Activated CD4-positive, alpha-beta T cell treated with anti-CD3 and anti-CD28 coated beads, Interleukin-2, amount 50 U/mL, for 1 hour (primary cell): ENCODE measurements at regions not wholly inside any gene's neighbourhood (a gene's known extent, or its start where the extent isn't known, plus 50 kb on each side); places are given as distances from the start of the nearest gene placed in this dataset.
"Not testable (repeated sequence)": the region's sequence is repeated elsewhere in the genome, so short reads cannot be mapped to it uniquely, and the experiment has no call there.

Experiments
- DNase-seq: peaks from one replicate; pipeline ENCODE4 v3.0.0-alpha.2; 2020

DNA sequence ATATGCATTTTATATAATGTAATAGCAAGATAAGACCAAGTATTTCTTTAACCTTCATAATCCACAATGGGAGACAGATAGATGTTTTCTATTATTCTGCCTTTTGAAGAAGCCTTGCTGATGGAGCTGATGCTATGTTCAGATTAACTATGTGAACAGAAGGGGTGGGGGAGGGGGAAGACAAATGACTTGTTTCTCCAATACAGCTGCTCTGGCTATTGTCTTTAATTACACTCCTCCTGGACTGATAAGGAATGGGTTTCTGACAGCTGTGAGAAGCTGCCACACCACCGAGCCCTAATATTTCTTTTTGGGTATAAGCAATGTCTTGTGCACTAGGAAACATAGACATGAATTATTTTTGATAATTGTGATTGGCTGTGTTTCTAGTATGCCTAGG, 62.0 kb downstream of the CAVIN4 start:
- no peak for DNase-seq

DNA sequence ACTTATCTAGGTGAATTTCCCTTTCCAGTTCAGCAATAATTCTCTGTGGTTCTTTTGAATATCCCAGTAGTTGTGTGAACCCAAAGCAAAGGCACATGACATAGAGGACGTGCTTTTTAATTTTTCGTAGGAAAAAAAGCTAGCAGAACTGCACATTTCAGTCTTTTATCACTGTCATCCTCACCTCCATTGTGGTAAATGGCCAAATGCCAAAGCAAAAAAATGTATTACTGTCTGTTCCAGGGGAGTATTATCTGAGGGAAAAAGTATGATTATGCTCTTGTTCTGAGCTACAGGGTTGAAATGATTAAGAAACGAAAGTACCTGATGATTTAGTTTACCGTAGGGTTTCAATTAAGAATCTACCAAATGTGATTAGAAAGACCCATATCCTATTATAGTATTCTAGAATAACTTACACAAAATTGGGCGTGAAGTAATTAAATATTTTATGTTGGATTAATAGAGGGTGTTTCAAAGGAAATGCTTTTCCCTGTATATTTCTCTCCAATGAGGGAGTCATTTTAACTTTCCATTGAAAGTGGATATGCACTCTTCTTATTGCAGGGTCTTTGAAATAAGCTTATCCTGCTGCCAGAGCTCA, 62.7 kb downstream of the CAVIN4 start:
- no peak for DNase-seq

DNA sequence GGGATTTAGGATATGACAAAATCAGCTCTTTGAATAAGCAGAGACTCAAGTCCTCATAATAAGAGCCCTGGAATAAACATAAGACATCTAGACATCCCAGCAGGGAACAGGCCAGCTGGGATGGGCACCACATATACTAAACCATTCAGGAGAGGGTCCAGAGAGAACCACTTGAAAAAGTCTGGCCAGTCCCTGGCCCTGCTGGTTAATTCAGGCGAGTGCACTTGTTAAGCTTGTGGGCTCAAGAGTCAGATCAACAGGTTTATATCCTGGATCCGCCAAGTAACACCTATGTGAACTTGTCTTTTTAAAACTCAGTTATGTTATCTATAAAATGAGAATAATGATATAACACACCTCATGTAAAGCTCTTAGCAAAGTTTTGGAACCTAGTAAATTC, 63.3 kb downstream of the CAVIN4 start:
- no peak for DNase-seq

DNA sequence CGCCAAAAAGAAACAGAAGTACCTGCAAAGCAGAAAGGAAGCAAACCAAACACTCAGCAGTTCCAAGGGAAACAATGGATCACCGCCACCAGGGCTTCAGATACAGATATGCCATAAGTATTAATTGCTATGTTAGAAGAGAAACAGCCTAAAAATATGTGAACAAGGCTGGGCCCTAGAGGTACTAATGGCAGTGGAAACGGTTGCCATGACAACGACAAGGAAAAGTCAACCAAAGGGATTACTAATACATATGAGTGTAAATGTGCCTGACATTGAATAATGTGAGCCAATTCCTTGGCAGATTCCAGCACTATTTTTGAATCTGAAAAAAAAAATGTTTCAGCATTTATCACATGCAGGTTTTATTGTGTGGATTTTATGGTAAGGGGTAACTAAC, 75.0 kb downstream of the CAVIN4 start:
- no peak for DNase-seq

- DNase-seq = no peak
Observed at GRCh38 chr9:100653643-100654334, 75.9 kb downstream of the CAVIN4 start.

- not testable (repeated sequence) for DNase-seq
Observed at GRCh38 chr9:100656851-100657250, 79.0 kb downstream of the CAVIN4 start.

DNA sequence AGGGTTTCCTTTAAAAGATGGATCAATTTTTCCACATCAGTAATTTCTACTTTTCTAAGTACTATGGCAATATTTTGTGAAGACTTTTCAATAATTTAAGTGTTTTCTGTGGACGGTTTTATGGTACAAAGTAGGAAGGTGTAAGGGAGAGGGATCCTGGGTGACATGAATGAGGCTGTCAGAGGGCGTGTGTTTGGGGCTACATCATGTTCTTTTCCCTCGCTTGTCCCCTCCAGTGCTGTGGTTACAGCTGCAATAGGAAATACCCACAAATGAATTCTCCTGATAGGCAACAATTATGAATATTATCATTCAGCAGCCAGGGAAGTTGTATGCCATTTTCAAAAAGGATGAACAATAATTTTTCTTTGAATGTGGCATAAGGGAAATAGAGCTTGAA, 83.8 kb downstream of the CAVIN4 start:
- DNase-seq = no peak

DNA sequence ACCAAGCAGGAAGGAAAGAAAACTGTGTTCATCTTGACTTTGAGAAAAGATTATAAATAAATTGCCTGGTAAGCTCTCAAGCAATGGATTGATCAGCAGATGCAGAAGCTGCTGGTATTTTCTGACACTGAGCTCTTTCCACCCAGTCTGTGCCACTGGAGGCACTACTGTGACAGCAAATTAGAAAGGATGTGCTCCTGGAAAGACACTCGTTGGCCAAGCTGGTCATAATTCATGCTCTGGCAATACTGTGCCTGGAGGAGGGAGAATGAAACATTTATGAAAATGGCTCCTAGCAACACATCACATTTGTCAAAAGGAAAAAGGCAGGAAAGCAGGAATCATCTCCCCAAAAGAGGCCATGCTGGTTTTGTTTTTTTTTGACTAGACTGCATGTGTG, 84.2 kb downstream of the CAVIN4 start:
- no peak for DNase-seq

DNA sequence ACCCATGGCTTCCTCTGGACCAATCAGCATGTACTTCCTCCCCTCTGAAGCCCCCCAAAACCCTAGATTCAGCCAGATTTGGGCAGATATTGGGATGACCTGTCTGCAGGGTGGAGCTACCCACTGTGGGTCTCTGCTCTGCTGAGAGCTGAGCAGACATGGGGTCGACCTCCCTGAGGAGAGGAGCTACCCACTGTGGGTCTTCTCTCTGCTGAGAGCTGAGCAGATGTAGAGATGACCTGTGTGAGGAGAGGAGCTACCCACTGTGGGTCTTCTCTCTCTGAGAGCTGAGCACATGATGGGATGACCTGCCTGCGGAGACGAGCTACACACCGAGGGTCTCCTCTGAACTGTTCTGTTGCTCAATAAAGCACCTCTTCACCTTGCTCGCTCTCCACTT, 89.6 kb downstream of the CAVIN4 start:
- no peak for DNase-seq

DNA sequence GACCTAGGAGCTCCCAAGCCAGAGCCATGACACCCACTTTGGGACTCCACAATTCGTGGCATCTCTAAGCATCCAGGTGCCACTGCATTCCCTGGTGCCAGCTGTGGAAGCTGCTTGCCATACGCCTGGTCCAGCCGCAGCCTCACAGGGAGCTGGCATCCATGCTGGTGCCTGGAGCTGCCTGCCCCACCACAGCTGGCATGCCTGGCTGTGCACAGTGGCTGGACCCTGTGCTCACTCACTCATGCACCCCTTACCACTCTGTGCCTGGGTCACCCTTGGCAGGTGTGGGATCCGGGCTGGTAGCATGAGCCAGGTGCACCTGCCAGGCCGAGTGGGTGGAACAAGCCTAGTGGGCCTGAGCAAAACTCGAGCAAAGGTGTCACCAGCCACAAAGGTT, 90.1 kb downstream of the CAVIN4 start:
- DNase-seq = no peak

- DNase-seq = no peak
Observed at GRCh38 chr9:100669968-100670367, 92.1 kb downstream of the CAVIN4 start.

DNA sequence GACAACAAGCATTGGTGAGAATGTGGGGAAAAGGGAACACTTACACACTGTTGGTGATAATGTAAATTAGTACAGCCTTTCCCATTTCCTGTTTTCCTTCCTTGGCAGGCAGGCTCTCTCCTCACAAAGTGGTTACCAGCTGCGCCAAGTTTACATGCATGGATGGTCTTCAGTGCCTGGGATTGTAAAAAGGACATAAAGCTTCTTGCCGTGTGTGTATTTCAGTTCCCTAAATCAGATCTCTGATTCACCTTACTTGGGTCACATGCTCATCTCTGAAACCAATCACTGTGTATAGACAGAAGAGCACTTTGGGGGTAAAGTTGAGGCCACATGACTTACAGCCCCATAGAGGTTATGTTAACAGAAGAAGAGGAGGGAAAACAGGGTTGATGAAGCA, 92.8 kb downstream of the CAVIN4 start:
- DNase-seq = no peak

DNA sequence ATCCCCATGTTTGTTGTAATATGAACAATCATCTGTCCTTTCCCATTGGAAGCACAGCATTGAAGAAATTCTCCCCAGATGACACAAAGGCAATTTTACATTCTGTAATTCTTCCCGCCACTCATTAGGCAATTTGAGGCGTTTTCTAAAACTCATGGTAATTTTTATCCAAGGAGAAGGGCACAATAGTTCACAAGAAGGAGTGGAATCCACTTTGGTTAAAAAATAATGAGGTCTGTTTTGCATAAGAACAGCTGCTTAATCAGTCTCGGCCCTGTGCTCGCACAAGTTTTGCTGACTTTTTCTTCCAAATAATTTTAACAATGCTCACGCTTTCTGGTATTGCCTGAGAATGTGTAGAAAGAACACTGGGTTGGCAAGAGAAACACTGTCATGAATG, 94.0 kb downstream of the CAVIN4 start:
- no peak for DNase-seq

DNA sequence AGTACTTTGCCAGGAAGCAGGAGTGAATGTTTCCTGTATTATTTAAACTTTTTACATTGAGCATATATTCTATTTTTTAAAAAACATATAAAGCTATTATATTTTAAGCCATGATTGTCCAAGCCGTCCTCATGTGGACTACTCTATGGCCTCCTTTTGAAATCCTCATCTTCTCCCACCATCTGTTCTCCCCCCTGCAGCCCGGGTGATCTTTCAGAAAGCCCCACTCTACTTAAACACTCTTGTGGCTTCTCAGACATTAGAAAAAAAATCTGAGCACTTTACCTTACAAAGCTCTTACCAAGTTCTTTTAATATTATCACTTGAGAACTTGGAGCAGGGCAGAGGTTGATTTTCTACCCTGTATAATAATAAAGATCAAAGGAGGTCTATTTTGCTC, 95.4 kb downstream of the CAVIN4 start:
- no peak for DNase-seq

DNA sequence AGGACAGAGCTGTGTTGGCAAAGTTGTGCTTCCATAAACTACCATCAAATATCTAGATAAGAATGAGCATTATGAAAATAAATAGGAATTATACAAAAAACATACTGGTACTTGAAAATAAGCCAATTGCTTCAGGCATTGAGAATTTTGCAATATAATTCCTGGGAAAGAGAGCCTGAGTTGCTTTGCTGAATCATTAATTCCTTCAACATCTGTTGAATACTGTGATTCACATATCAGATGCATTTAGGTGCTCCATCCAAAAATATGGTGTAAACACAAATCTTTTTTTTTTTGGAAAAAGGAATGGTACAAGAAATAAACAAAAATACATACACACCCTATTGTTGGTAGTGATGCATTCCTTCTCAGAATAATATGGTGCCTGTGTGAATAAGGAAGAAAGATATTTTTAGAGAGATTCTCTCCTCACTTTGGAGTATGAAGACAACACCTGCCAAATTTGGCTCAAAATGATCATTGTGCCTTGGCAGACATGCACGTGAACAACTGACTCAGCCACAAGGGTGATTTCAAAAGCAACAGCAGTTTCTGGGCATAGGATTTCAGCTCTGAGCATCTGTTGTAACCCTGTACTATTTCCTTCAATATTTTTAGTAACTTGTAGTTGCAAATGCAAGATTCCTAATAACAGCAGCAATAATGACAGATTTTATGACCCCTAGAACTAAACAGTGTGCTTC, 96.7 kb downstream of the CAVIN4 start:
- no peak for DNase-seq

DNA sequence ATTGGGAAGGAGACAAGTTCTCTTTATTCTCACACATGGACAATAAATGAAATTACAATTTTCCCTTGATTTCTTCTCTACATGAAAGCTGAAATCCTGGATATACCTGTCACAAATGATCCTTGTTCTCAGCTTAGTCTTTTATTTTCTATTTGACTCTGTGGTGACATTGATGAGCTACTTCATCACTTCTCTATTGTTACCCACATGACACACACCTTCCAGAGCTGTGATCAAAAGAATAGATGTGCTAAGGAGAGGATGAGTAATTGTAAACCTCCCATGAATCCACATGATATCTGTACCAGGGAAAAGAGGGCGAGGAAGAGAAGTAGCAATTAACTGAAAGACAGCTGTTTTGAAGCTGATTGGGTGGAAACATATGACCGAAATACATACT, 102.0 kb downstream of the CAVIN4 start:
- DNase-seq = no peak

GRCh38 chr9:100686420-100686819, 108.5 kb downstream of the CAVIN4 start:
- no peak for DNase-seq

GRCh38 chr9:100689635-100690034, 111.8 kb downstream of the CAVIN4 start:
- DNase-seq = no peak

- no peak for DNase-seq
Observed at GRCh38 chr9:100690438-100690837, 112.6 kb downstream of the CAVIN4 start.

GRCh38 chr9:100697339-100697738, 119.5 kb downstream of the CAVIN4 start:
- no peak for DNase-seq

DNA sequence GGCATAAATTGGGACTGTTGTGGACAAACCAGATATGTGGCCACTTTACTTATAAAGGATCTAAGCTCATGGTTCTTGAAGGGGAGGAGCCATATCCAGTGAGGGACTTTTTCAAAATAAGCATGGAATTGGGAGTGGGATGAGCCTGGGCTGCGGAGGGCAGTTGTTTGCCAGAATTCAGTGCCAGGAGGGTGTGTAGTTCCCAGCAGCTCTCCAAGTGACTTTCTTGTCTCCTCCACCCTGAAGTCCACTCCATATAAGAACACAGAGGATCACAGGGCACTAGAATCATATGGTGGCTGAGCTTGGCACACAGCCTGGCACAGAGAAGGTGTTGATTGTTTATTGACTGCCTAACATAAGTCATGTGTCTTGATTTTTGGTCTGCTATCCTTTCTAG, 121.1 kb downstream of the CAVIN4 start:
- no peak for DNase-seq

DNA sequence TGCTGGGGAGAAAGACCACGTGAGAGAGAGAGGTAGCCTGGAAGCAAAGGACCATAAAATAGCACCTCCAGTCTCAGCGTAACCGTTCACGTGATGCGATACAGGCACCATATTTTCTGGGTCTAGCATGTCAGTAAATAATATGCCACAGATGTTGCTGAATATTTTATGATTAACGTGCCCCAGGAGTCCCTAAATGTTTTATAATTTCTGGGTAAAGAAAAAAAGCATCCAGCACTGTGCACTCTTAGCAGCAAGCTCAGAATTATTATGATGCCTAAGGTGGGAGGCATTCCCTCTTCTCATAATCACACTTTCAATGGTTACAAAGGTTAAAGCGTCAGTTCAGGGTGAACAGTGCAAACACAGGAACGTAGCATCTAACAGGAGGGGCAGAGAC, 121.8 kb downstream of the CAVIN4 start:
- DNase-seq = no peak

DNA sequence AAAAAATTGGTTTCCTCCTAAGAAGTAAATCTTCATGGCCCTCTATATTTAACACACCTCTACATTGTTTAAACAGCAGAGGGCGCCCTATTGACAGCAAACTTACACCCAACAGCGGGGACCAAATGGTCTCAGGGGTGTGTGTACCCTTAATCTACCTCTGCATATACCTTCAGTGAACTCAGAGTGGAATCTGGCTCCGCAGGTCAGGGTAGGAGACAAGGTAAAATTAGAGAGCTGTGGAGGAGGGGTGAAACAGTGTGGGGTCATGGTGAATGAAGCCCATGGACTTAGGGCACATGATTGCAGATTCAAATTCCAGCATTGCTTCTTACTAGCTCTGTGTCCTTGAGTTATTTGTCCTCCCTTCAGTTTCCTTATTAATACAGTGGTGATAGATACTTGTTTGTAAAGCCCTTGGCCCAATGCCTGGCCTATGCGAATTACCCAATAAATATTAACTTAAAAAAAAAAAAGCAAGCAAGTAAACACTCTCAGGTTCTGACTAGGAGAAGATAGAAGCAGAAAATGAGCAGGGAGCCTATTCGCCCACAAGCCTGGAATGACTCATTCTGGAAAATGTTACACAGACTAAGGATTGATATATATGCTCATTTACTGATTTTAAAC, 122.9 kb downstream of the CAVIN4 start:
- no peak for DNase-seq
